ENCODE measurements at regions not wholly inside any gene's neighbourhood (a gene's known extent, or its start where the extent isn't known, plus 50 kb on each side); places are given as distances from the start of the nearest gene placed in this dataset.

DNA sequence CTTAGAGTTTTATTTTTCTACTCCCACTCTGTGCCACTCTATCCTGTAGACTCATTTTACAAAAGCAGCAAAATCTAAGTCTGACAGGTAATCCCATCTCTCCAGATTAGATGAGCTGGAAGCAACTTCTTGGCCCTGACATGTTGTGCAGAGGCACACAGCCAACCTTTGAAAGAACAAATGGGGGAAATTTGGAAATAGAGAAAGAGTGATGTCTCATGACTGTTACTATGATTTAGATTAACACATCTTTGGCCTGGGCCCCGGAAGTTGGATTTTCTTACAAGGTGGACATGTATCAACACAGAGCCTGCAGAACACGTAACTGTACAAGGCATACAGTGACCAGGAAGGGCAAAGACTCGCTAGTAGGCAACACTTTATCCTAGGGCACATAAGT, 227.7 kb downstream of the MYLK4 start:
- no peaks in the 10 kb centered on the region for H3K4me1 ChIP-seq (ENCODE audit: insufficient read depth, low read length, severe bottlenecking)
- H3K27me3 ChIP-seq (ENCODE audit: insufficient read depth, low read length), result no peaks in the 10 kb centered on the region
- H4K20me1 ChIP-seq (ENCODE audit: insufficient read depth, low read length), result no peaks in the 10 kb centered on the region
- no peaks in the 10 kb centered on the region for H3K9me2 ChIP-seq (ENCODE audit: low read depth, low read length)
- no peaks in the 10 kb centered on the region for H3K79me2 ChIP-seq (ENCODE audit: insufficient read depth, low read length)
- no peak overlapping the region for H3K27ac ChIP-seq (ENCODE audit: low read depth, low read length, poor library complexity, severe bottlenecking)
- no peak overlapping the region for H3K4me3 ChIP-seq (ENCODE audit: low read depth, low read length, poor library complexity, severe bottlenecking)
- H2AFZ ChIP-seq (ENCODE audit: low read length), result no peak overlapping the region
- TF ChIP-seq, protein P1, sequence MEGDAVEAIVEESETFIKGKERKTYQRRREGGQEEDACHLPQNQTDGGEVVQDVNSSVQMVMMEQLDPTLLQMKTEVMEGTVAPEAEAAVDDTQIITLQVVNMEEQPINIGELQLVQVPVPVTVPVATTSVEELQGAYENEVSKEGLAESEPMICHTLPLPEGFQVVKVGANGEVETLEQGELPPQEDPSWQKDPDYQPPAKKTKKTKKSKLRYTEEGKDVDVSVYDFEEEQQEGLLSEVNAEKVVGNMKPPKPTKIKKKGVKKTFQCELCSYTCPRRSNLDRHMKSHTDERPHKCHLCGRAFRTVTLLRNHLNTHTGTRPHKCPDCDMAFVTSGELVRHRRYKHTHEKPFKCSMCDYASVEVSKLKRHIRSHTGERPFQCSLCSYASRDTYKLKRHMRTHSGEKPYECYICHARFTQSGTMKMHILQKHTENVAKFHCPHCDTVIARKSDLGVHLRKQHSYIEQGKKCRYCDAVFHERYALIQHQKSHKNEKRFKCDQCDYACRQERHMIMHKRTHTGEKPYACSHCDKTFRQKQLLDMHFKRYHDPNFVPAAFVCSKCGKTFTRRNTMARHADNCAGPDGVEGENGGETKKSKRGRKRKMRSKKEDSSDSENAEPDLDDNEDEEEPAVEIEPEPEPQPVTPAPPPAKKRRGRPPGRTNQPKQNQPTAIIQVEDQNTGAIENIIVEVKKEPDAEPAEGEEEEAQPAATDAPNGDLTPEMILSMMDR (IDR thresholded peaks at IDR 0.05; ENCODE audit: low read length), result no peak
- TF ChIP-seq EZH2 (IDR thresholded peaks at IDR 0.05; ENCODE audit: borderline replicate concordance, low read length), result no peak
- no peaks in the 10 kb centered on the region; the same call in 1 of the 2 replicates for H3K36me3 ChIP-seq (ENCODE audit: insufficient read depth, low read length)
- no peak overlapping the region for H3K9ac ChIP-seq (ENCODE audit: low read length)
- peaks cover 5% of the 10 kb centered on the region; the same call in 1 of the 2 replicates for H3K9me3 ChIP-seq (ENCODE audit: low read length)
- H3F3A ChIP-seq (ENCODE audit: insufficient read depth, low read length), result no peaks in the 10 kb centered on the region
- no peak overlapping the region for H3K4me2 ChIP-seq (ENCODE audit: low read length)

DNA sequence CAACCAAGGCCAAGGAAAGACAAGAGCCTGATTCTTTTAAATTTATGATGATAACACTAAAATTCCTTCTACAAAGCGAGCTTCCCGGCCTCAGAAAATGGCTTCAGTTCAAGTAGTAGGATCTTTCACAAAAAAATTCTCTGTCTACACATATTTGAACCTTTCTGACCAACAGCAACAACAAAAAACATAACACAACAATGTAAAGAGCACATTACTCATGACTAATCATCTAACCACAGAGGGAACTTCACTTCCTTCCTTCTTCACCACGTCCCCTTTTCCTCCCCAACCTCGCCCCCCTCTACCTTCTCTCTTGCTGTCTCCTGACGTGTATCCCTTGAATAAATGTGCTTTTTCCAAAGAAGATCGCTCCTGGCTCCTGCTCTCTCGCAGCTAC, 228.2 kb downstream of the MYLK4 start:
- H3K79me2 ChIP-seq (ENCODE audit: insufficient read depth, low read length), result no peaks in the 10 kb centered on the region
- H3K27me3 ChIP-seq (ENCODE audit: insufficient read depth, low read length), result no peaks in the 10 kb centered on the region
- H3K4me1 ChIP-seq (ENCODE audit: insufficient read depth, low read length, severe bottlenecking), result no peaks in the 10 kb centered on the region
- H2AFZ ChIP-seq (ENCODE audit: low read length), result no peak overlapping the region
- TF ChIP-seq EZH2 (IDR thresholded peaks at IDR 0.05; ENCODE audit: borderline replicate concordance, low read length), result no peak
- no peaks in the 10 kb centered on the region; the same call in 1 of the 2 replicates for H3K36me3 ChIP-seq (ENCODE audit: insufficient read depth, low read length)
- H3K27ac ChIP-seq (ENCODE audit: low read depth, low read length, poor library complexity, severe bottlenecking), result no peak overlapping the region
- H3K9me2 ChIP-seq (ENCODE audit: low read depth, low read length), result no peaks in the 10 kb centered on the region
- H3K9me3 ChIP-seq (ENCODE audit: low read length), result peaks cover 5% of the 10 kb centered on the region; the same call in 1 of the 2 replicates
- H3K4me2 ChIP-seq (ENCODE audit: low read length), result no peak overlapping the region
- H3F3A ChIP-seq (ENCODE audit: insufficient read depth, low read length), result no peaks in the 10 kb centered on the region
- no peak overlapping the region for H3K4me3 ChIP-seq (ENCODE audit: low read depth, low read length, poor library complexity, severe bottlenecking)
- no peaks in the 10 kb centered on the region for H4K20me1 ChIP-seq (ENCODE audit: insufficient read depth, low read length)
- no peak overlapping the region for H3K9ac ChIP-seq (ENCODE audit: low read length)

DNA sequence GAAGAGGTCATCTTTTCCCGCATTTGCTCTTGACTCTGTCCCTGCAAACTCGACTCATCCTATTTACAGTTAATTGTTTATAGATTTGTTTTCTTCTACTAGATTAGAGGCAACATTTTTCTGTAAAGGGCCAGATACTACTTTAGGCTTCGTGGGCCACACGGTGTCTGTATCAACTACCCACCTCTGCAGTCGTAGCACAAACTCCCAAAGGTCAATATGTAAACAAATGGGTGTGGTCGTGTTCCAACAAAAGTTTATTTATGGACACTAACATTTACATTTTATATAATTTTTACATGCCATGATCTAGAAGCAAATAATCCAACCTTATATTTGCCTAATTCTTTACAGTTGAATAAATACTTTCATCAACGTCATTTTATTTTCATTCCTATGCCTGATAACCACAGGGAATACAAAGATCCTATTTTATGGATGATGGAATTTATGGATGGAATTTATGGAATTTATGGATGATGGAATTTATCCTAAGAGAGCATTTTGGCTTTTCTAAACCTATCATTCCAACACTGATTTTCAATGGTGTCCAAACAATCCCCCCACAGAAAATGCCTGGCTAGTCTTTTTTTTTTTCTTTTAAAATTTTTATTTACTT, 232.8 kb downstream of the MYLK4 start:
- no peak for TF ChIP-seq EZH2 (IDR thresholded peaks at IDR 0.05; ENCODE audit: borderline replicate concordance, low read length)
- TF ChIP-seq, protein P1 (IDR thresholded peaks at IDR 0.05; ENCODE audit: low read length), result no peak
- no peaks in the 10 kb centered on the region for H3K27me3 ChIP-seq (ENCODE audit: insufficient read depth, low read length)
- no peaks in the 10 kb centered on the region for H3K4me1 ChIP-seq (ENCODE audit: insufficient read depth, low read length, severe bottlenecking)
- H3K79me2 ChIP-seq (ENCODE audit: insufficient read depth, low read length), result no peaks in the 10 kb centered on the region
- no peaks in the 10 kb centered on the region for H3K9me2 ChIP-seq (ENCODE audit: low read depth, low read length)
- peaks cover 5% of the 10 kb centered on the region; the same call in 1 of the 2 replicates for H3K9me3 ChIP-seq (ENCODE audit: low read length)
- no peak overlapping the region for H3K9ac ChIP-seq (ENCODE audit: low read length)
- no peaks in the 10 kb centered on the region for H4K20me1 ChIP-seq (ENCODE audit: insufficient read depth, low read length)
- no peak overlapping the region for H3K4me2 ChIP-seq (ENCODE audit: low read length)
- no peaks in the 10 kb centered on the region; the same call in 1 of the 2 replicates for H3K36me3 ChIP-seq (ENCODE audit: insufficient read depth, low read length)
- no peak overlapping the region for H3K4me3 ChIP-seq (ENCODE audit: low read depth, low read length, poor library complexity, severe bottlenecking)
- no peaks in the 10 kb centered on the region for H3F3A ChIP-seq (ENCODE audit: insufficient read depth, low read length)
- no peak overlapping the region for H2AFZ ChIP-seq (ENCODE audit: low read length)
- H3K27ac ChIP-seq (ENCODE audit: low read depth, low read length, poor library complexity, severe bottlenecking), result no peak overlapping the region

DNA sequence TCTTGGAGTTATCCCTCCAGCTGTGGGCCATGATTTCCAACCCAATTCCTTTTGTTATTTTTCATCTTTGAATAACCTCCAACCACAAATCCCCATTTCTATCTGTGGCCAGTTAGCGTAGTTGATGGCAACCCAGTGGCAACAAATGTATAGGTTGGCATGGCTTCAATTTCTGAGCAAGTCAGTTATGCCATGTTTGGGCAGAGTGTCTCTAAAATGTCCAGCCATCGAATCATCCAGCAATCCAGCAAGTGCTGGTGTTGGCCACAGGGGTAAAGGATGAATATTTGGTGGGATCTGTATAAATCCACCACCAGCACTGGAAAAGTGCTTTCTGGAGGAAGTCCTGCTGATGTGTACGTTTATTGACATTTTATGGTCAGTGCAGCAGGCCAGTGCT, 233.3 kb downstream of the MYLK4 start:
- Histone ChIP-seq H3K4me3 (ENCODE audit: low read depth, low read length, poor library complexity, severe bottlenecking) (no peak overlapping the region), H3K9me2 (ENCODE audit: low read depth, low read length) (no peaks in the 10 kb centered on the region), H3K4me2 (ENCODE audit: low read length) (no peak overlapping the region), H3K36me3 (ENCODE audit: insufficient read depth, low read length) (no peaks in the 10 kb centered on the region; the same call in 1 of the 2 replicates), H3K27me3 (ENCODE audit: insufficient read depth, low read length) (no peaks in the 10 kb centered on the region), H2AFZ (ENCODE audit: low read length) (no peak overlapping the region), H3K27ac (ENCODE audit: low read depth, low read length, poor library complexity, severe bottlenecking) (no peak overlapping the region), H3F3A (ENCODE audit: insufficient read depth, low read length) (no peaks in the 10 kb centered on the region), H3K9me3 (ENCODE audit: low read length) (peaks cover 5% of the 10 kb centered on the region; the same call in 1 of the 2 replicates), H3K4me1 (ENCODE audit: insufficient read depth, low read length, severe bottlenecking) (no peaks in the 10 kb centered on the region), H3K9ac (ENCODE audit: low read length) (no peak overlapping the region), H4K20me1 (ENCODE audit: insufficient read depth, low read length) (no peaks in the 10 kb centered on the region), H3K79me2 (ENCODE audit: insufficient read depth, low read length) (no peaks in the 10 kb centered on the region)
- no peak for TF ChIP-seq EZH2 (IDR thresholded peaks at IDR 0.05; ENCODE audit: borderline replicate concordance, low read length)
- TF ChIP-seq, protein P1 (IDR thresholded peaks at IDR 0.05; ENCODE audit: low read length), result no peak

All from OCI-LY1 (cell line).